HG03196 (cell line): ENCODE measurements at regions not wholly inside any gene's neighbourhood (a gene's known extent, or its start where the extent isn't known, plus 50 kb on each side); places are given as distances from the start of the nearest gene placed in this dataset.
"Not testable (repeated sequence)": the region's sequence is repeated elsewhere in the genome, so short reads cannot be mapped to it uniquely, and the experiment has no call there.

ENCODE experiments used
- ATAC-seq: cut with Tn5 transposase; IDR thresholded peaks from one replicate; pipeline ENCODE4 v1.9.1; 2021; ENCODE audit not compliant: unreplicated experiment

DNA sequence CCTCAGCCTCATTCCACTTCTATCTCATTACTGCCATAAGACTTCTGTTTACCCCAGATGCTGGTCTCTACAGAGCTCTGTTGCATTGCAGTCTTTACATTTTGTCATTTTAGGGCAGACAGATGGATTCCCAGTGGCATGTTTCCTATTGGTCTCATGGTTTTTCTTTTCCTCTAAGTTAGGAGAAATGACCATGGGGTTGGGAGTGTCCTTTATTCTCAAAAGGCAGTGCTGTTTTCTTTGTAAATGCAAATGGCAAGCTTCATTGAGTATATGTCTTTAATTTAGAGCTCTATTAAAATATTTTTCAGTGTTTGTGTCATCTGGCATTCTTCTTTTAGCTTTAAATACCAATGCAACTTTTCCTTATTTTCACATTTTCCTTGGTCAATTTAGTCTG, 57.0 kb downstream of the MSTN start:
- no peak for ATAC-seq

DNA sequence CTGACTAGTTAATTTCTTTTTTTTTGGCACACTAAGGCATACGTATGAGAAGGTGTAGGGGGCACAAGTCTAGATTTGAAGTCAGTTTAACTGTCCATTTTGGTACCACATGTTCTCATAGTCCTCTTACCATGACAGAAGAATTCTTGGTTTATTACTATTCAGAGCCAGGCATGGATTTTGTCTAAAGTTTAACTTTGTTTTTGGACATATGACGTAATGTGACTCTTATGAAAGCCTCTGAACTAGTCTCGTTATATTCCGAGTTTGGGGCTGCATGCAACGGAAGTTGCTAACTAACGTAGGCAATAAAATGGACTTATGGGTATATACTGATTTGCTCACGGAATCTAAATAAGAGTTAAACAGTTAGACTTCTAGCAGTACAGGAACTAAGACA, 62.9 kb downstream of the MSTN start:
- ATAC-seq = no peak

GRCh38 chr2:189998665-189999064, 63.9 kb downstream of the MSTN start:
- not testable (repeated sequence) for ATAC-seq

GRCh38 chr2:189997016-189997415, 65.5 kb downstream of the MSTN start:
- no peak for ATAC-seq

DNA sequence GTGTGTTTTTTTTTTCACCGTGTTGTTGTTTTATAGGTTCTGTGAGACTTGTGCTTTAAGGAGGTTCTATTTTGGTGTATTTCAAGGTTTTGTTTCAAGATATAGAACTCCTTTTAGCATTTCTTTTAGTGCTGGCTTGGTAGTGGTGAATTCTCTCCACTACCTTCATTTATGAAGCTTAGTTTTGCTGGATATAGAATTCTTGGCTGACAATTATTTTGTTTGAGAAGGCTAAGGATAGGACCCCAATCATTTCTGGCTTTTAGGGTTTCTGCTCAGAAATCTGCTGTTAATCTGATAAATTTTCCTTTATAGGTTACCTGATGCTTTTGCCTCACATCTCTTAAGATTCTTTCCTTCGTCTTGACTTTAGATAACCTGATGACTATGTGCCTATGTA, 66.8 kb downstream of the MSTN start:
- no peak for ATAC-seq

GRCh38 chr2:189982780-189983394, 79.6 kb downstream of the MSTN start:
- no peak for ATAC-seq

GRCh38 chr2:189982087-189982486, 80.4 kb downstream of the MSTN start:
- no peak for ATAC-seq

- ATAC-seq = not testable (repeated sequence)
Observed at GRCh38 chr2:189976488-189976887, 86.0 kb downstream of the MSTN start.

GRCh38 chr2:189960346-189960745, 102.2 kb downstream of the MSTN start:
- ATAC-seq = no peak

DNA sequence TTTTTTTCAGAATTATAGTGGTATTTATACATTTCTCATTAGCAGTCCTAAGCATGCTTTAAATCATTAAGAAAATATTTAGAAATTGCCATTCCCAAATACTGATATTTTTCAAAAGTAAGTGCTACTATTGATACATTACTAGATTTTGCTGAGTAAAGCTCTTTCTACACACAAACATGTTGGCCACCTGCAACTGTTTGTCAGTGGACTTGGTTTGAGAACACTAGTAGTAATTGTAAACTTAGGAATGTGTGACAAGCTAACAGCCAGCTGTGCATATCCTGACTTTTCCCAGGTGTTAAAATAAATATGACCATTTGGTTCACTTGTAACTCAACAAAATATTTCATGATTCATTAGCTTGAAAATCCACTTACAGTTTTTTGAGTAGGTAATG, 103.1 kb downstream of the MSTN start:
- ATAC-seq = no peak

DNA sequence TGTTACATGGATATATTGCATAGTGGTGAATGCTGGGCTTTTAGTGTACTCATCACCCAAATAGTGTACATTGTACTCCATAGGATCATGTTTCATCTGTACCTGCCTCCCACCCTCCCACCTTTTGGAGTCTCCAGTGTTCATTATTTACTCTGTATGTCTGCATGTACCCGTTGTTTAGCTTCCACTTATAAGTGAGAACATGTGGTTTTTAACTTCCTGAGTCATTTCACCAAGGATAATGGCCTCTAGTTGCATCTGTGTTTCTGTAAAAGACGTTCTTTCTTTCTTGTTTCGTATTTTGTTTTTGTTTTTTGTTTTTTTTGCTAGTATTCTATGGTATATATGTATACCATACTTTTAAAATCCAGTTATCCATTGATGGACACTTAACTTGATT, 107.5 kb downstream of the MSTN start:
- ATAC-seq = peak; percentile 60

GRCh38 chr2:189952536-189953109, 109.9 kb downstream of the MSTN start:
- ATAC-seq = peak; percentile 93

DNA sequence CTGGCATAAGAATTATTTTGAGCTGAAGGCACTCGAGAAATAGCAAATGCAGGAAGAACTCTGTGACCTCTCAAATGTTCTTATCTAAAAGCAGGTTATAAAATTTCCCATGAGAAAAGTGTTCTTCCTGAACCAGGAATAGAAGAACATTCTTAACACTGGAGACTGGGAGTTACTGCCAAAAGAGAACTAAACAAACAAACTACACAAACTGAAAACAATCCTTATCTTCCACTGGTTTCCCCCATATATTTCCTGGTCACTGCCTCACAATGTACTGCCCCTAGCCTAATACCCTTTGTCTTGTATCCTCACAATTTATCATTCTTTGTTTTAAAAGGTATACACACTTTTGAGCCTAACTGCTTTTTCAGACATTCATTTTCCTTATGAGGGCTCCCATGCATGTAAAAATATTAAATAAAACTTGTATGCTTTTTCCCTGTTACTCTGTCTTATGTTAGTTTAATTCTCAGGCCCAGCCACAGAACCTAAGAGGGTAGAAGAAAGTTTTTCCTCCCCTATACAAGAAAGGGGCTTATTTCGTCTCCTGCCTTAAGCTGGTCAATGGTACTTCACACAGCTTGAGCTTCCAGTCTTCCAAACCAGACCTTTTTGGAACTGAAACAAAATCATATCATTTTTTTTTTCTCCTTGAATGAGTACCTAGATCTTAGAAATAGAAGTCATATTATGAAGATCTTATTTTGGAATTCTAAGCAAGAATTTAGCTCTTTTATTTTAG, 110.6 kb downstream of the MSTN start:
- ATAC-seq = no peak

- ATAC-seq = no peak
Observed at GRCh38 chr2:189943009-189943408, 119.5 kb downstream of the MSTN start.

DNA sequence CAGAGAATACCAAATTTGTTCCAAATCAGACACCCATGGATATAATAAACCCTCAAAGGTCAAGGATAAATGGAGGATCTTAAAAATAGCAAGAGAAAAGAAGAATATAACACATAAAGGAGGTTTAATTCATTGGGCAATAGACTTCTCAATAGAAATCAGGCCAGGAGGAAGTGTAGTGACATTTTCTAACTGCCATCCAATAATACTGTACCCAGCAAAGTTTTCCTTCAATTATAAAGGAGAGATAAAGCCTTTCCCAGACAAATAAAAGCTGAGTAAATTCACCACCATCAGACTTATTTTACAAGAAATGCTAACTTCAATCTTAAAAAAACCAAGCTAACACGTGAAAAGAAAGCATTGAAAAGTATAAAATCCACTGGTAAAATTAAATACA, 121.6 kb downstream of the MSTN start:
- ATAC-seq = no peak

GRCh38 chr2:189937691-189938090, 124.8 kb downstream of the MSTN start:
- no peak for ATAC-seq

GRCh38 chr2:189933911-189934399, 128.6 kb downstream of the MSTN start:
- ATAC-seq = no peak

DNA sequence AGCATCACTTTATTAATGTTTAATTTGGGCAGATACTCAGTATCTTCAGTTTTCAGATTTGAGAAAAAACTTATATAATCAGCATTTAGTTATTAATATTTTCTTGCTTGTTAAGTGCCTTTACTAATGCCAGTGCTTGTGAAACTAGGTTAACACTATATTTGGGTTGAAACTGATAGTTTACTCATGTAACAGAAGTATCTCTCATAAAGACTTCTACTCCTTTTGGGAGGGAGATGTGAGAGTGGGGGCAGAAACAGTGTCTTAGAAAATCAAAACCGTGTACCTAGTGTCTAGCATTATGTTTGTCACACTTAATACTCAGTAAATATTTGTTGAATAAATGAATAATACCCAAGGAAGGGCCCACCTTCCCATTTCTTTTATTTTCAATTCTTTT, 129.5 kb downstream of the MSTN start:
- ATAC-seq = peak; percentile 98

GRCh38 chr2:189927823-189928222, 134.7 kb downstream of the MSTN start:
- ATAC-seq = no peak
